HG03521 (cell line): ENCODE measurements at regions not wholly inside any gene's neighbourhood (a gene's known extent, or its start where the extent isn't known, plus 50 kb on each side); places are given as distances from the start of the nearest gene placed in this dataset.

Experiments used
- ATAC-seq: cut with Tn5 transposase; IDR thresholded peaks from one replicate; pipeline ENCODE4 v1.9.1; 2021; ENCODE audit warnings: mild to moderate bottlenecking, moderate library complexity; ENCODE audit not compliant: unreplicated experiment

GRCh38 chr10:78184851-78185692 is 151.4 kb downstream of the RPS24 start:
- no peak for ATAC-seq

- ATAC-seq: no peak
Observed at GRCh38 chr10:78185693-78186055, 152.0 kb downstream of the RPS24 start.

GRCh38 chr10:78186572-78186971 is 152.9 kb downstream of the RPS24 start:
- no peak for ATAC-seq

- ATAC-seq: no peak
Observed at GRCh38 chr10:78187371-78187770, 153.7 kb downstream of the RPS24 start.

- ATAC-seq: no peak
Observed at GRCh38 chr10:78188446-78188845, 154.8 kb downstream of the RPS24 start.

DNA sequence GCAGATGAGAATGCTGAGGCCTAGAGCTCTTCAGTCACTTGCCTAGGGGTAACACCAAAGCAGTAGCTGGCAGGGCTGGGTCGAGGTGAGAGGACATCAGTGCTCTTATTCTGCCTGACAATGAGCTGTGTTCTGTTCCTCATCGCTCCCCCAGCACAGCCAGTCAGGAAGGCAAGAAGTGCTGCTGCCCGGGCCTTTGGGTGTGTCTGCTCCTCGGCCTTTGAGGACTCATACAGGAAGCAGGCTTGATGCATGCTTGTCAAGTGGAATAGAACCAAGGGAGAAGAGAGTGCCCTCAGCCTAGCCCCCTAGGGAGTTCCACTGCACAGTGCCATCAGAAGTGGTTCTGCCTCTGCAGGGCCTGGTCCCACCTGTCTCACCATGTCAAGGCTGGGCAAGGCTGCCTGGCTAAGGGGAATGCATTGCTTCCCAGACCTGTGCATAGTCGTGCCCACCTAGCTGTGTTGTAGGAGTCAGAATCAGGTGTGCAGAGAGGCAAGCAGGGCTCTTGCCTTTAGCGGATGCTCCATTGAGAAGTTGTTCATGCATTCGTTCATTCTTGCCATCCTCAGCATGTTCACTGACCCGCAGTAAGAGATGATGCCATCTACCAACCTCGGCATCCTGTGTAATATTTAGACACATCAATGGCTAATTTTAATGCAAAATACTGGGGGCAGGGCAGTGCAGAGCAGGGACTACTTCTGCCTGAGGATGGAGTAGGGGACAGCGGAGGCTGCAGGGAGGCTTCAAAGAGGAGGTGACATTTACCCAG is 156.6 kb downstream of the RPS24 start:
- no peak for ATAC-seq

GRCh38 chr10:78191301-78191700 is 157.6 kb downstream of the RPS24 start:
- no peak for ATAC-seq

DNA sequence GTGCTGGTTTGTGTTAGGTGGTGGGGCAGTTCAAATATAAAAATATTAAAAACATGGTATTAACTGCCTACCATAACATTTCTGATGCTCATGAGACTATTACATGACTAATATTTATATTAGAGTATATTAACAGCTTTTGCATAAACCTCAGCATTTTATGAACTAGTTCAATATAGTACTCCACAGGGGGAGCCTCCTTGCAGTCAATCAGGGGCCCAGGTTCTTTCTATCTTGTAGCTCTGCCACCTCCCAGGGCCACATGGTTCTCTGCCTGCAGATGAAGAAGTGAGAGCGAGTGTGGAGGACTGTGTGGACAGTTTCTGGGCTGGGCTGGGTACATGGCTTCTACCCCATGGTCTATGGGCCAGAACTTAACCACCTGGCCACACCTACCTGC is 159.5 kb downstream of the RPS24 start:
- ATAC-seq: no peak

DNA sequence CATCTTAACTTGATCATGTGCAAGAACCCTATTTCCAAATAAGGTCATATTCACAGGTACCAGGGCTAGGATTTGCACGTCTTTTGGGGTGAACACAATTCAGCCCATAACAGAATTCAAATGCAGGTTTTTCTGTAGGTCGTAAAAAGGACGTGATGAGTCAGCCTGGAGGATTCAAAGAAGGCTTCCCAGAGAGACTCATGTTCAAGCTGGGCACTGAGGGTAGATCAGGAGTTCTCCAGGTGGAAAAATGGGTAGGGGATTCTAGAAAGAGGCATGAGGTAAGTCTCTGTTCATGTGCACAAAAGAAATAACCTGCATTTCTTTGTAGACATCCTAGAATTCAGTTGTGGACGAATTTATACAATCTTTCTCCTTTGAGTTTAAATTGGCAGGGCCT is 160.4 kb downstream of the RPS24 start:
- no peak for ATAC-seq

DNA sequence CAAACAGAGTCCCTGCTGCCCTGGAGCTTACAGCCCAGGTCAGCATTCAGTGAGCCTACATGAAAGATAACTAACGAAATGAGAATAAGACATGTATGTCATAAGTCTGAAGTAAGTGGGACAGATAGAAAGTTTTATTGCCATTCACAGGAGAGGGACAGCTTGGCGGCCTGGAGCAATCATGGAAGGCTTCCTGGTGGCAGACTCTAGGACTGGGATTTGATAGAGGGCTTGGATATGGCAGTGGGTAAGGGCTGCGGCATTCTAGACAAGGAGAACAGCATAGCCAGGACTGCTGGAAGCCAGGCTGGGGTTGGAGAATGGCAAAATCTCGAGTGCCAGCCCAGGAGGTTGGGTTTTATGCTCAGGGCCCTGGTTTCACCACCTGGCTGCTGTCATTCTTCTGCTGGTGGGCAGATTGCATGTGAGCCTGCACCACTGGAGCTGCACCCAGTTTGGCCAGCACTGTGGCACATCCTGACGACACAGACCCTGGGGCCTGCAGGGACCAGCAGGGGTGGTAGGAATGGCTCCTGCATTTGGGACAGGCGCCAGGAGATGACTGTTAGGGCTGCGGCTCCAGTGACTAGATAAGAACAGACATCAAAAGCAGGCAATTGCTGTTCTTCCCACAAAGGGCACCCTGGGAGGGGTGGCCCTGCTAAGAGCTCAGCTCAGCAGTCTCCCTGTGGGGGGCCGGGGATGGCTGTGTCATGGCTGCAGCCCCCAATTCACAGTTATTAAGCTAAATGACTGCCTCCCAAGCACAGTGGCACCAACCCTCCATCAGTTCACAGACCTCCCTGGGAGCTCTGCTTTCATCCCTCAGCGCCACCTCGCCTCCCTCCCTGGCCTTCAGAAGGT is 161.1 kb downstream of the RPS24 start:
- no peak for ATAC-seq

- ATAC-seq: no peak
Observed at GRCh38 chr10:78196396-78196795, 162.7 kb downstream of the RPS24 start.

- ATAC-seq: no peak
Observed at GRCh38 chr10:78196964-78197363, 163.3 kb downstream of the RPS24 start.

DNA sequence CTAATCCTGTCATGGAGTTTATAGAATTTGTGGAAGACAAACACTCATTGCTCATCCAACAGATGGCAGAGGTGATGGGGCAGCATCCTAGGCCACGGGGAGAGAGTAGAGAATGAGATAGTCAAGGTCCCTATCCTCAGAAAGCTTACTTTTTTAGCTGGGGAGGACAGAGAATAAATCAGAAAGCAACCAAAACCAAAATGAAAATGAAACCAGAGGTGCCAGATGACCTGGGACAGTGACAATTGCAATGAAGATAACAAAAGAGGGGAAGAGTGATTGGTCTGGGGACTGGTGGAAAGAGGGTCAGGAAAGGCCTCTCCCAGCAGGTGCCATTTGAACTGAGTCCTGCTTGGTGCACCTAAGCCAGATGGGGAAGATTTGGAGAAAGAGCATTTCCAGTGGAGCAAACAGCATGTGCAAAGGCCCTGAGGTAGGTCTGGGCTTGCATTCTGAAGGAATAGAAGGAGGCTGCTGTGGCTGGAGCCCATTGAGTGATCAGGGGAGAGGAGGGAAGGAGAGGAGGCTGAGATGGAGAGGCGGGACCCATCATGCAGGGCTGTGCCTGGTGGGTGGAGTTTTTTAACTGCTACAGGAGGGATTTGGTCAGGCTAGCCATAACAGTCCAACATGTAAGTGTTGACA is 164.1 kb downstream of the RPS24 start:
- no peak for ATAC-seq

GRCh38 chr10:78199005-78199725 is 165.5 kb downstream of the RPS24 start:
- ATAC-seq: no peak

GRCh38 chr10:78199759-78200158 is 166.1 kb downstream of the RPS24 start:
- no peak for ATAC-seq

GRCh38 chr10:78200686-78201085 is 167.0 kb downstream of the RPS24 start:
- no peak for ATAC-seq

- ATAC-seq: no peak
Observed at GRCh38 chr10:78202386-78202785, 168.7 kb downstream of the RPS24 start.

DNA sequence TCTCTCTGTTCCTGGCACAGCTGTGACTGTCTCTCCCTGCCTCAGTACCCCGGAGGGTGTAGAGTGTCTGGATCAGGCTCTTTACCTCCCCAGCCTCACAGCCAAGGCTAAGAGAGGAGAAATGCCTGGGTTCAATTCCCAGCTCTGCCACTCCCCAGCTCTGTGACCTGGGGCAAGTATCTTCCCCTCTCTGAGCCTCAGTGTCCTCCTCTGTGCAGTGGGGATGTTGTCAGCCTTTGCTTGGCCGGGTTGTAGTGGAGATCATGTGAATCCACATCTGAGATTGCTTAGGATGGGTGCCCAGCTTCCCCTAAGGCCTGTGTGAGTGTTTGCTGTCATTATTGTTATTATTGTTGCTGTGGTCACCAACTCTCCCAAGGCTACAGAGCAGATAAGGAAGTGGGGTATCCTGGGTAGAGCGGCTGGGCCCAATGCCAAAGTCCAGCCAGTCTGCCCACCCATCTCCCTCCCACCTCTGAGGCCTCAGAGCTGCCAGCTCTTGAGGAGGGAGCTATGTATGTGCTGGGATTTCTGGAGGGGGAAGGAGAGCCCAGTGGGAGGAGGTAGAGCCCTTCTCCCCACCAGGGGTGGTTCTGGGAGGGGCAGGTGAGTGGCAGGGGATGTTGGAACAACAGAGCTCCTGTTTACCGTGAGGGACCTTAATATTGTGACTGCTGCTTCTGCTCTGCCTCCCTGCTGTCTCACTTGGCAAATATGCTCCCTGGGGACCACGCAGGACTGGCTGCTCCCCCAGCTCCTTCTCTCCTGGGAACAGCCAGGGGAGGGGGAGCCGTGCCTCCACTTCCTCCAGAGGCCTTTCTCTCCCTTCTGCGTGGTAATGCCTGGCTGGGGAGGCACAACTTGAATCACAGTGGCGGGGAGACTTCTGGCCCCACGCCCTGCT is 170.5 kb downstream of the RPS24 start:
- no peak for ATAC-seq

DNA sequence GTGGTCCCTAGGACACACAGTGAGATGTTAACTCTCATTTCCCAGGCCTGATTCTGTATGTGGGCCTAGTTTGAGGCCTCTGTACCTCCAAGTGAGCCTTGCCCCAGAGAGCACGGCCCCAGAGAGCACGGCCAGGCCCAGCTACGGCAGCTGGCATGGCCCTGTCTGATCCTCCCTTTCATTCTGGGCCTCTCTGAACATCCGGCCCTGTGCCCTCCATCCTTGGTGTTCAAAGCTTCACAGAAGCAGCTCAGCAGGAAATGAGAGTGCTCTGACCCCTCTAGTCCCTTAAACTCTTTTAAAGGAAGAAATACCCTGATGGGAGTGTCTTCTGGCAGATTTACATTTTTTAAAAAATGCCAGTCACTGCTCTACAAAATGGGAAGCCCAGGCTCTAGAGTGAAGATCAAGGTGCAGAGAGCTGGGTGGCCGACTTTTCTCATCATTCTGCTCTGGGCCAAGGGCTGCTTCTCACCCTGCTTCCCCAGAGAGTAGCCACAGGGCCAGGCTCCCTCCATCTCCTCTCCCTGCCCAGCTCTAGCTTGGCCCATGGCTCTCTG is 171.9 kb downstream of the RPS24 start:
- ATAC-seq: no peak
